ENCODE measurements at regions not wholly inside any gene's neighbourhood (a gene's known extent, or its start where the extent isn't known, plus 50 kb on each side); places are given as distances from the start of the nearest gene placed in this dataset.

DNA sequence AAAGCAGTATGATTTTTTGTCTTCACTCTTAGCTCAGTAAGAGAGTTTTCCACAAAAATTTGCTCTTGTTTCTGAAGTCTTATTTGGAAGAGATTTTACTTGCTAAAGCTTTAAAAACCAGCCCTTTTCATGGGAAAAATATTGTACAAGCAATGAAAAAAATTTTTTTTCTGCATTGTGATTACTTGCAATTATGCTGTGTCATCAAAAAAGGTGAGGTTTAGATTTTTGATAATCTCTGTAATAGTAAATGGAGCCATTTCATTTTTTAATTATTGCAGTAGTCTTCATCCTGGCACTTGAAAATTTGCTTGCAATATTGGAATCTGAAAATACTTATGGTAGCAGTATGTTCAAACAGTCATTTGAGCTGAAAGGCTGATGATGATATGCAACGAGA, 447.4 kb downstream of the SH2D4B start:
- no TSS peak for BruUV-seq (replicated peaks)
- CTCF ChIA-PET, result no interaction called here
- H3K4me1 Mint-ChIP-seq (ENCODE audit: low read depth, unreplicated experiment), result no peaks in the 10 kb centered on the region
- H3K9me3 Mint-ChIP-seq (ENCODE audit: low read depth, unreplicated experiment), result peaks cover 2% of the 10 kb centered on the region
- no peaks in the 10 kb centered on the region for H3K36me3 Mint-ChIP-seq (ENCODE audit: insufficient read depth, unreplicated experiment)
- peaks cover 8% of the 10 kb centered on the region for H3K27me3 Mint-ChIP-seq (ENCODE audit: unreplicated experiment)
- TF ChIP-seq, protein P1, sequence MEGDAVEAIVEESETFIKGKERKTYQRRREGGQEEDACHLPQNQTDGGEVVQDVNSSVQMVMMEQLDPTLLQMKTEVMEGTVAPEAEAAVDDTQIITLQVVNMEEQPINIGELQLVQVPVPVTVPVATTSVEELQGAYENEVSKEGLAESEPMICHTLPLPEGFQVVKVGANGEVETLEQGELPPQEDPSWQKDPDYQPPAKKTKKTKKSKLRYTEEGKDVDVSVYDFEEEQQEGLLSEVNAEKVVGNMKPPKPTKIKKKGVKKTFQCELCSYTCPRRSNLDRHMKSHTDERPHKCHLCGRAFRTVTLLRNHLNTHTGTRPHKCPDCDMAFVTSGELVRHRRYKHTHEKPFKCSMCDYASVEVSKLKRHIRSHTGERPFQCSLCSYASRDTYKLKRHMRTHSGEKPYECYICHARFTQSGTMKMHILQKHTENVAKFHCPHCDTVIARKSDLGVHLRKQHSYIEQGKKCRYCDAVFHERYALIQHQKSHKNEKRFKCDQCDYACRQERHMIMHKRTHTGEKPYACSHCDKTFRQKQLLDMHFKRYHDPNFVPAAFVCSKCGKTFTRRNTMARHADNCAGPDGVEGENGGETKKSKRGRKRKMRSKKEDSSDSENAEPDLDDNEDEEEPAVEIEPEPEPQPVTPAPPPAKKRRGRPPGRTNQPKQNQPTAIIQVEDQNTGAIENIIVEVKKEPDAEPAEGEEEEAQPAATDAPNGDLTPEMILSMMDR (IDR thresholded peaks at IDR 0.05; ENCODE audit: unreplicated experiment), result no peak
- DNase-seq, result no peak
- no peak overlapping the region for H3K27ac Mint-ChIP-seq (ENCODE audit: unreplicated experiment)
- no peak overlapping the region for H3K4me3 Mint-ChIP-seq (ENCODE audit: low read depth, unreplicated experiment)
- intact Hi-C loops (cut with micrococcal nuclease; ENCODE audit: unreplicated experiment), result no loop called here

DNA sequence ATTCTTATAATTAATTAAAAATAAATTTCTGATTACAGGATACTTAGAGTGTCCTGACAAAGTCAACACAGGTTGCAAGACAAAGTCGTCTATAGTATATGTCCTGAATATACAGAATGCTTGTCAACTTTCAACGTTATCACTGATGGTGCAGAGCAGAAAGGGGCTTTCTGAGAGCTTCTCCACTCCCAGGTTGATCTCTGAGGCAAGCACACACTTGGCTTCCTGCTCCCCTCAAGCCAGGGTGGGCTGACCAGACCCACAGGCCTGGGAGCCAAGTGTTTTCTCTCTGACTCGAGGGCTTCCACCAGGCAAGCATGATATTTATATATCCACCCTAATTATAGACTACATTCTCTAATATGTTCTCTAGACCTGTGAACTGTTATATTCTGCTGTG, 448.9 kb downstream of the SH2D4B start:
- Mint-ChIP-seq H3K27me3 (ENCODE audit: unreplicated experiment) (no peaks in the 10 kb centered on the region), H3K27ac (ENCODE audit: unreplicated experiment) (no peak overlapping the region), H3K4me1 (ENCODE audit: low read depth, unreplicated experiment) (no peaks in the 10 kb centered on the region), H3K36me3 (ENCODE audit: insufficient read depth, unreplicated experiment) (no peaks in the 10 kb centered on the region), H3K4me3 (ENCODE audit: low read depth, unreplicated experiment) (no peak overlapping the region), H3K9me3 (ENCODE audit: low read depth, unreplicated experiment) (no peaks in the 10 kb centered on the region)
- no peak for DNase-seq
- CTCF ChIA-PET, result no interaction called here
- intact Hi-C loops (cut with micrococcal nuclease; ENCODE audit: unreplicated experiment), result no loop called here
- no TSS peak for BruUV-seq (replicated peaks)
- TF ChIP-seq, protein P1 (IDR thresholded peaks at IDR 0.05; ENCODE audit: unreplicated experiment), result no peak

DNA sequence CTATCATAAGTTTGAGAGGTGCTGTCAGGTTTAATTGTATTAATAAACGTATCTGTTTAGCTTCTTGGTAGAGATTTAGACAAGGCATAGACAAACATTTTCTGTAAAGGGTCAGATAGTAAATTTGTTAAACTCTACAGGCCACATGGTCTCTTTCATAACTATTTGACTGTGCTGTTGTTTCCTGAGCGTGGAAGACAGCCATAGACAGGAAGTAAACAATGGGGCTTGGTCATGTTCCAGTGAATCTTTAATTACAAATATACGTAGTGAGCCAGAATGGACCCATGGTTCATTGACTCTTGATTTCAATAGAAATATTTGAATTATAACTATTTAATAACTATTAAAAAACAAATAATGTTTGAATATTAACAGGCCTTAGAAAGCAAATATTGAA, 451.1 kb downstream of the SH2D4B start:
- no TSS peak for BruUV-seq (replicated peaks)
- Mint-ChIP-seq H3K27ac (ENCODE audit: unreplicated experiment) (no peak overlapping the region), H3K4me1 (ENCODE audit: low read depth, unreplicated experiment) (no peaks in the 10 kb centered on the region), H3K9me3 (ENCODE audit: low read depth, unreplicated experiment) (no peaks in the 10 kb centered on the region), H3K27me3 (ENCODE audit: unreplicated experiment) (peaks cover 18% of the 10 kb centered on the region), H3K4me3 (ENCODE audit: low read depth, unreplicated experiment) (no peak overlapping the region), H3K36me3 (ENCODE audit: insufficient read depth, unreplicated experiment) (no peaks in the 10 kb centered on the region)
- DNase-seq, result no peak
- intact Hi-C loops (cut with micrococcal nuclease; ENCODE audit: unreplicated experiment), result no loop called here
- CTCF ChIA-PET, result no interaction called here
- TF ChIP-seq, protein P1 (IDR thresholded peaks at IDR 0.05; ENCODE audit: unreplicated experiment), result no peak

DNA sequence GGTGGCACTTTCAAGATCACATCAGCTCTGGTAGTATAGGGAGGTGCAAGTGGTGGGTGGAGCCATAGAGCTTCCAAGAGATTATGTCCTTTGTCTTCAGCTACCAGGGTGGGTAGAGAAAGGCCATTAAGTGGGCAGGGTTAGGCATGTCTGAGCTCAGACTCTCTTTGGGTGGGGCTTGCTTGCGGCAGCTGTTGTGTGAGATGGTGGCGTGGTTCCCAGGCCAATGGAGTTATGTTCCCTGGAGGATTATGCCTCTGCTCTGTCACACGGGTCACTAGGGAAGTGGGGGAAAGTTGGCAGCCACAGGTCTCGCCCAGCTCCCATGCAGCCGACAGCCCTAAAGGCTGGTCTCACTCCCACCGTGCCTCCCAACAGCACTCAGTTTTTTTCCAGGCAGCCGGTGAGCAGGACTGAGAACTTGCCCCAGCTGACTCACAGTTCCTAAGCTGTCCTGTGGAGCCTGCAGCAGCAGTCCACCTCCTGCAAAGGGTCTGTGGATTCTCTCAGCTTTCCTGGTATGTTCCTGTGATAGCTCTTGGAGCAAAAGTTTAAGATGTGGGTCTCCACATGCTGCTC, 459.0 kb downstream of the SH2D4B start:
- H3K4me1 Mint-ChIP-seq (ENCODE audit: low read depth, unreplicated experiment), result no peaks in the 10 kb centered on the region
- intact Hi-C loops (cut with micrococcal nuclease; ENCODE audit: unreplicated experiment), result no loop called here
- H3K36me3 Mint-ChIP-seq (ENCODE audit: insufficient read depth, unreplicated experiment), result no peaks in the 10 kb centered on the region
- no TSS peak for BruUV-seq (replicated peaks)
- CTCF ChIA-PET, result interaction anchor here (0.6 kb wide), 1 partner anchor 811 kb away, joined by 5 read pairs; no protein-coding TSS in a partner anchor
- DNase-seq, result no peak
- H3K4me3 Mint-ChIP-seq (ENCODE audit: low read depth, unreplicated experiment), result no peak overlapping the region
- TF ChIP-seq, protein P1 (IDR thresholded peaks at IDR 0.05; ENCODE audit: unreplicated experiment), result no peak
- H3K27me3 Mint-ChIP-seq (ENCODE audit: unreplicated experiment), result peaks cover 65% of the 10 kb centered on the region
- H3K27ac Mint-ChIP-seq (ENCODE audit: unreplicated experiment), result no peak overlapping the region
- H3K9me3 Mint-ChIP-seq (ENCODE audit: low read depth, unreplicated experiment), result no peaks in the 10 kb centered on the region
